ENCODE measurements at regions not wholly inside any gene's neighbourhood (a gene's known extent, or its start where the extent isn't known, plus 50 kb on each side); places are given as distances from the start of the nearest gene placed in this dataset.

- TF ChIP-seq CTCF (IDR thresholded peaks at IDR 0.05), result no peak
- TF ChIP-seq POLR2A (IDR thresholded peaks at IDR 0.05), result no peak
- TF ChIP-seq EP300 (IDR thresholded peaks at IDR 0.05), result no peak
These were observed 113.1 kb upstream of the UMPS start for GRCh38 chr3:124617177-124617576.
